ENCODE measurements at regions not wholly inside any gene's neighbourhood (a gene's known extent, or its start where the extent isn't known, plus 50 kb on each side); places are given as distances from the start of the nearest gene placed in this dataset.

GRCh38 chr2:14544247-14544646 lies 88.3 kb upstream of the LRATD1 start:
- no peak for DNase-seq (ENCODE audit: low read depth in 2 of 3, low spot score in 2 of 3)

- no peak for DNase-seq (ENCODE audit: low read depth in 2 of 3, low spot score in 2 of 3)
Measured at GRCh38 chr2:14547830-14548229, 84.7 kb upstream of the LRATD1 start.

GRCh38 chr2:14550658-14551057 lies 81.9 kb upstream of the LRATD1 start:
- no peak for DNase-seq (ENCODE audit: low read depth in 2 of 3, low spot score in 2 of 3)

- DNase-seq (ENCODE audit: low read depth in 2 of 3, low spot score in 2 of 3) = no peak
Measured at GRCh38 chr2:14551069-14551468, 81.4 kb upstream of the LRATD1 start.

- no peak for DNase-seq (ENCODE audit: low read depth in 2 of 3, low spot score in 2 of 3)
Measured at GRCh38 chr2:14552286-14552685, 80.2 kb upstream of the LRATD1 start.

GRCh38 chr2:14552818-14553217 lies 79.7 kb upstream of the LRATD1 start:
- DNase-seq (ENCODE audit: low read depth in 2 of 3, low spot score in 2 of 3) = no peak

GRCh38 chr2:14554849-14555545 lies 77.5 kb upstream of the LRATD1 start:
- DNase-seq (ENCODE audit: low read depth in 2 of 3, low spot score in 2 of 3) = no peak

- DNase-seq (ENCODE audit: low read depth in 2 of 3, low spot score in 2 of 3) = no peak
Measured at GRCh38 chr2:14557111-14557510, 75.4 kb upstream of the LRATD1 start.

GRCh38 chr2:14557916-14558315 lies 74.6 kb upstream of the LRATD1 start:
- DNase-seq (ENCODE audit: low read depth in 2 of 3, low spot score in 2 of 3) = no peak

- DNase-seq (ENCODE audit: low read depth in 2 of 3, low spot score in 2 of 3) = no peak
Measured at GRCh38 chr2:14558335-14558919, 74.1 kb upstream of the LRATD1 start.

GRCh38 chr2:14560716-14561115 lies 71.8 kb upstream of the LRATD1 start:
- no peak for DNase-seq (ENCODE audit: low read depth in 2 of 3, low spot score in 2 of 3)

GRCh38 chr2:14563324-14563723 lies 69.2 kb upstream of the LRATD1 start:
- no peak for DNase-seq (ENCODE audit: low read depth in 2 of 3, low spot score in 2 of 3)

GRCh38 chr2:14565666-14566065 lies 66.9 kb upstream of the LRATD1 start:
- no peak for DNase-seq (ENCODE audit: low read depth in 2 of 3, low spot score in 2 of 3)

- DNase-seq (ENCODE audit: low read depth in 2 of 3, low spot score in 2 of 3) = no peak
Measured at GRCh38 chr2:14567561-14567960, 65.0 kb upstream of the LRATD1 start.

- no peak for DNase-seq (ENCODE audit: low read depth in 2 of 3, low spot score in 2 of 3)
Measured at GRCh38 chr2:14569294-14569693, 63.2 kb upstream of the LRATD1 start.

- no peak for DNase-seq (ENCODE audit: low read depth in 2 of 3, low spot score in 2 of 3)
Measured at GRCh38 chr2:14572633-14573032, 59.9 kb upstream of the LRATD1 start.

- no peak for DNase-seq (ENCODE audit: low read depth in 2 of 3, low spot score in 2 of 3)
Measured at GRCh38 chr2:14577843-14578242, 54.7 kb upstream of the LRATD1 start.
